ENCODE measurements at regions not wholly inside any gene's neighbourhood (a gene's known extent, or its start where the extent isn't known, plus 50 kb on each side); places are given as distances from the start of the nearest gene placed in this dataset.

DNA sequence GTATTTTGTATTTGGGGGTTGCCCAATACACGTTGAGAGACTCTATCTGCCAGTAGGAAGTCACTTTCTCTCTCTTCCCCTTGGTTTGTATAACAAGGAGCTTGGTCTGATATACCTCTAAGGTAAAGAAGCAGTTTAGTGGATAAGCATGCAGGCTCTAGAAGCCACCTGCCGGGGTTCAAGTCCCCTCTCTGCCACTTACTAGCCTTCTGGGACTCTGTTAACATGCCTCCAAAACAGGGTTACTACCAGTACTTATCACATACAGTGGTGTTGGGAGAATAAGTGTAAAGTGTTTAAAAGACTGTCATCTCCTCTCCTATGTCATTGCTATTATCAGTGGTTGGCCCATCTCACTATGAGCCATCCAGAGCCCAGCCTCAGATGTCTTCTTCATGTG, 156.1 kb upstream of the HS3ST3A1 start (continued):
- TF ChIP-seq, protein P1, sequence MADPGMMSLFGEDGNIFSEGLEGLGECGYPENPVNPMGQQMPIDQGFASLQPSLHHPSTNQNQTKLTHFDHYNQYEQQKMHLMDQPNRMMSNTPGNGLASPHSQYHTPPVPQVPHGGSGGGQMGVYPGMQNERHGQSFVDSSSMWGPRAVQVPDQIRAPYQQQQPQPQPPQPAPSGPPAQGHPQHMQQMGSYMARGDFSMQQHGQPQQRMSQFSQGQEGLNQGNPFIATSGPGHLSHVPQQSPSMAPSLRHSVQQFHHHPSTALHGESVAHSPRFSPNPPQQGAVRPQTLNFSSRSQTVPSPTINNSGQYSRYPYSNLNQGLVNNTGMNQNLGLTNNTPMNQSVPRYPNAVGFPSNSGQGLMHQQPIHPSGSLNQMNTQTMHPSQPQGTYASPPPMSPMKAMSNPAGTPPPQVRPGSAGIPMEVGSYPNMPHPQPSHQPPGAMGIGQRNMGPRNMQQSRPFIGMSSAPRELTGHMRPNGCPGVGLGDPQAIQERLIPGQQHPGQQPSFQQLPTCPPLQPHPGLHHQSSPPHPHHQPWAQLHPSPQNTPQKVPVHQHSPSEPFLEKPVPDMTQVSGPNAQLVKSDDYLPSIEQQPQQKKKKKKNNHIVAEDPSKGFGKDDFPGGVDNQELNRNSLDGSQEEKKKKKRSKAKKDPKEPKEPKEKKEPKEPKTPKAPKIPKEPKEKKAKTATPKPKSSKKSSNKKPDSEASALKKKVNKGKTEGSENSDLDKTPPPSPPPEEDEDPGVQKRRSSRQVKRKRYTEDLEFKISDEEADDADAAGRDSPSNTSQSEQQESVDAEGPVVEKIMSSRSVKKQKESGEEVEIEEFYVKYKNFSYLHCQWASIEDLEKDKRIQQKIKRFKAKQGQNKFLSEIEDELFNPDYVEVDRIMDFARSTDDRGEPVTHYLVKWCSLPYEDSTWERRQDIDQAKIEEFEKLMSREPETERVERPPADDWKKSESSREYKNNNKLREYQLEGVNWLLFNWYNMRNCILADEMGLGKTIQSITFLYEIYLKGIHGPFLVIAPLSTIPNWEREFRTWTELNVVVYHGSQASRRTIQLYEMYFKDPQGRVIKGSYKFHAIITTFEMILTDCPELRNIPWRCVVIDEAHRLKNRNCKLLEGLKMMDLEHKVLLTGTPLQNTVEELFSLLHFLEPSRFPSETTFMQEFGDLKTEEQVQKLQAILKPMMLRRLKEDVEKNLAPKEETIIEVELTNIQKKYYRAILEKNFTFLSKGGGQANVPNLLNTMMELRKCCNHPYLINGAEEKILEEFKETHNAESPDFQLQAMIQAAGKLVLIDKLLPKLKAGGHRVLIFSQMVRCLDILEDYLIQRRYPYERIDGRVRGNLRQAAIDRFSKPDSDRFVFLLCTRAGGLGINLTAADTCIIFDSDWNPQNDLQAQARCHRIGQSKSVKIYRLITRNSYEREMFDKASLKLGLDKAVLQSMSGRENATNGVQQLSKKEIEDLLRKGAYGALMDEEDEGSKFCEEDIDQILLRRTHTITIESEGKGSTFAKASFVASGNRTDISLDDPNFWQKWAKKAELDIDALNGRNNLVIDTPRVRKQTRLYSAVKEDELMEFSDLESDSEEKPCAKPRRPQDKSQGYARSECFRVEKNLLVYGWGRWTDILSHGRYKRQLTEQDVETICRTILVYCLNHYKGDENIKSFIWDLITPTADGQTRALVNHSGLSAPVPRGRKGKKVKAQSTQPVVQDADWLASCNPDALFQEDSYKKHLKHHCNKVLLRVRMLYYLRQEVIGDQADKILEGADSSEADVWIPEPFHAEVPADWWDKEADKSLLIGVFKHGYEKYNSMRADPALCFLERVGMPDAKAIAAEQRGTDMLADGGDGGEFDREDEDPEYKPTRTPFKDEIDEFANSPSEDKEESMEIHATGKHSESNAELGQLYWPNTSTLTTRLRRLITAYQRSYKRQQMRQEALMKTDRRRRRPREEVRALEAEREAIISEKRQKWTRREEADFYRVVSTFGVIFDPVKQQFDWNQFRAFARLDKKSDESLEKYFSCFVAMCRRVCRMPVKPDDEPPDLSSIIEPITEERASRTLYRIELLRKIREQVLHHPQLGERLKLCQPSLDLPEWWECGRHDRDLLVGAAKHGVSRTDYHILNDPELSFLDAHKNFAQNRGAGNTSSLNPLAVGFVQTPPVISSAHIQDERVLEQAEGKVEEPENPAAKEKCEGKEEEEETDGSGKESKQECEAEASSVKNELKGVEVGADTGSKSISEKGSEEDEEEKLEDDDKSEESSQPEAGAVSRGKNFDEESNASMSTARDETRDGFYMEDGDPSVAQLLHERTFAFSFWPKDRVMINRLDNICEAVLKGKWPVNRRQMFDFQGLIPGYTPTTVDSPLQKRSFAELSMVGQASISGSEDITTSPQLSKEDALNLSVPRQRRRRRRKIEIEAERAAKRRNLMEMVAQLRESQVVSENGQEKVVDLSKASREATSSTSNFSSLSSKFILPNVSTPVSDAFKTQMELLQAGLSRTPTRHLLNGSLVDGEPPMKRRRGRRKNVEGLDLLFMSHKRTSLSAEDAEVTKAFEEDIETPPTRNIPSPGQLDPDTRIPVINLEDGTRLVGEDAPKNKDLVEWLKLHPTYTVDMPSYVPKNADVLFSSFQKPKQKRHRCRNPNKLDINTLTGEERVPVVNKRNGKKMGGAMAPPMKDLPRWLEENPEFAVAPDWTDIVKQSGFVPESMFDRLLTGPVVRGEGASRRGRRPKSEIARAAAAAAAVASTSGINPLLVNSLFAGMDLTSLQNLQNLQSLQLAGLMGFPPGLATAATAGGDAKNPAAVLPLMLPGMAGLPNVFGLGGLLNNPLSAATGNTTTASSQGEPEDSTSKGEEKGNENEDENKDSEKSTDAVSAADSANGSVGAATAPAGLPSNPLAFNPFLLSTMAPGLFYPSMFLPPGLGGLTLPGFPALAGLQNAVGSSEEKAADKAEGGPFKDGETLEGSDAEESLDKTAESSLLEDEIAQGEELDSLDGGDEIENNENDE (IDR thresholded peaks at IDR 0.05; ENCODE audit: insufficient replicate concordance, low read length) = no peak
- TF ChIP-seq SRF (IDR thresholded peaks at IDR 0.05; ENCODE audit: low read depth, low read length) (no peak), GABPA (IDR thresholded peaks at IDR 0.05; ENCODE audit: borderline replicate concordance, insufficient read depth, low read length) (no peak), PHF8 (conservative IDR thresholded peaks at IDR 0.05; ENCODE audit: low read depth, low read length) (no peak), SIN3A (conservative IDR thresholded peaks at IDR 0.05 in 1 of 2, IDR thresholded peaks at IDR 0.05 in 1 of 2; ENCODE audit: low read depth in 1 of 2, low read length in 2 of 2) (no peak), SP1 (IDR thresholded peaks at IDR 0.05; ENCODE audit: low read depth, low read length) (no peak), CTBP2 (IDR thresholded peaks at IDR 0.05; ENCODE audit: borderline replicate concordance, insufficient read depth, insufficient read length, low read length) (no peak), NANOG (IDR thresholded peaks at IDR 0.05; ENCODE audit: insufficient read depth, low read depth, low read length, poor library complexity, severe bottlenecking) (no peak)
- TF ChIP-seq, protein P2, sequence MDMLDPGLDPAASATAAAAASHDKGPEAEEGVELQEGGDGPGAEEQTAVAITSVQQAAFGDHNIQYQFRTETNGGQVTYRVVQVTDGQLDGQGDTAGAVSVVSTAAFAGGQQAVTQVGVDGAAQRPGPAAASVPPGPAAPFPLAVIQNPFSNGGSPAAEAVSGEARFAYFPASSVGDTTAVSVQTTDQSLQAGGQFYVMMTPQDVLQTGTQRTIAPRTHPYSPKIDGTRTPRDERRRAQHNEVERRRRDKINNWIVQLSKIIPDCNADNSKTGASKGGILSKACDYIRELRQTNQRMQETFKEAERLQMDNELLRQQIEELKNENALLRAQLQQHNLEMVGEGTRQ (IDR thresholded peaks at IDR 0.05; ENCODE audit: low read length) = no peak

Measured in H1 (cell line).